Fibroblast of lung (primary cell): ENCODE measurements at regions not wholly inside any gene's neighbourhood (a gene's known extent, or its start where the extent isn't known, plus 50 kb on each side); places are given as distances from the start of the nearest gene placed in this dataset.

Experiments used
- CTCF ChIP-seq, 2 donors: IDR thresholded peaks in 1 of 2; conservative IDR thresholded peaks in 1 of 2; 1 replicate in 1 of 2; 2 replicates in 1 of 2; pipeline ENCODE4 v1.5.1; 2011 to 2012; ENCODE audit warnings: low read length in 2 of 2, control low read depth in 1 of 2, inconsistent platforms in 1 of 2, low read depth in 1 of 2, mild to moderate bottlenecking in 1 of 2
- EZH2 ChIP-seq: IDR thresholded peaks from 2 replicates; pipeline ENCODE4 v1.5.1; 2012; ENCODE audit warnings: low read length, control low read depth, mild to moderate bottlenecking; ENCODE audit errors: missing control alignments

- TF ChIP-seq CTCF (conservative IDR thresholded peaks at IDR 0.05 in 1 of 2, IDR thresholded peaks at IDR 0.05 in 1 of 2; ENCODE audit: low read depth in 1 of 2, low read length in 2 of 2) (no peak), EZH2 (no peak)
Measured at GRCh38 chr14:82528016-82528415, 994.4 kb upstream of the SEL1L start.
